ENCODE measurements at regions not wholly inside any gene's neighbourhood (a gene's known extent, or its start where the extent isn't known, plus 50 kb on each side); places are given as distances from the start of the nearest gene placed in this dataset.

DNA sequence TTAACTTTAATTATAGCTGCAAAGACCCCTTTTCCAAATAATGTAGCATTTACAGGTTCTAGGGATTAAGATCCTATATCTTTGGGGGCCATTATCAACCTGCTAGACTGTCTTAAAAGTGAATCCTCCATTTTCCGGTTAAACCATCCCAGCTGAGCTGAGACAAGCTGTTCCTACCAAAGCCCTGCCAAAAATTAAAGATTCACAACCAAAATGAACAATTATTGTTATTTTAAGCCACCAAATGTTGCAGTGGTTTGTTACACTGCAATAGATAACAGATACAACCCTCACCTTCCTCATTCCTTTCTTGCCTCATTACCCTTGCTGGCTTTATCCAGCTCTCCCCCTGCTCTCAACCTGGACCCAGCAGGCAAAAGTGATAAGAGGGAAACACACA is 343.4 kb downstream of the CDK5RAP2 start:
- Histone ChIP-seq H3K4me2 (ENCODE audit: low read length) (no peak overlapping the region), H3K9ac (ENCODE audit: low read length) (no peak overlapping the region), H3K4me3 (replicated peaks in 1 of 2; ENCODE audit: low read depth in 1 of 2, low read length in 2 of 2) (no peak overlapping the region), H4K20me1 (ENCODE audit: insufficient read depth) (no peaks in the 10 kb centered on the region), H3K27me3 (ENCODE audit: insufficient read depth, low read length) (peaks cover 21% of the 10 kb centered on the region), H3K79me2 (ENCODE audit: insufficient read depth, low read length) (no peaks in the 10 kb centered on the region), H2AFZ (ENCODE audit: low read depth, low read length, poor library complexity, severe bottlenecking) (no peak overlapping the region), H3K9me2 (ENCODE audit: insufficient read depth) (no peaks in the 10 kb centered on the region), H3K4me1 (ENCODE audit: control insufficient read depth in 1 of 2, insufficient read depth in 2 of 2, low read length in 2 of 2) (no peaks in the 10 kb centered on the region), H3K27ac (ENCODE audit: low read depth, low read length) (no peak overlapping the region), H3K9me3 (ENCODE audit: control insufficient read depth in 1 of 2, insufficient read depth in 1 of 2, low read depth in 1 of 2, low read length in 2 of 2) (no peaks in the 10 kb centered on the region), H3K36me3 (ENCODE audit: control insufficient read depth in 1 of 2, insufficient read depth in 2 of 2, low read length in 2 of 2) (no peaks in the 10 kb centered on the region)
- ChIA-PET CTCF (no interaction called here), POLR2A (no interaction called here), RAD21 (ENCODE audit: low non-redundant PET in 1 of 2, low total read pairs in 2 of 2, uncharacterized antibody in 2 of 2, unreplicated experiment in 2 of 2) (no interaction called here)
- no peak for TF ChIP-seq EGR1 (IDR thresholded peaks at IDR 0.05; ENCODE audit: low read depth)
- TF ChIP-seq SIN3A (IDR thresholded peaks at IDR 0.05; ENCODE audit: low read depth) = no peak
- TF ChIP-seq ELF1 (IDR thresholded peaks at IDR 0.05; ENCODE audit: borderline replicate concordance, low read depth) = no peak
- TF ChIP-seq RAD21 (IDR thresholded peaks at IDR 0.05; ENCODE audit: low read depth) = no peak
- no peak for TF ChIP-seq CBX3 (IDR thresholded peaks at IDR 0.05; ENCODE audit: low read depth)
- TF ChIP-seq ZFX (IDR thresholded peaks at IDR 0.05) = no peak
- no peak for TF ChIP-seq POLR2AphosphoS5 (IDR thresholded peaks at IDR 0.05; ENCODE audit: low read depth, low read length)
- no peak for TF ChIP-seq EZH2 (IDR thresholded peaks at IDR 0.05)
- no peak for TF ChIP-seq JUND (IDR thresholded peaks at IDR 0.05)
- no peak for TF ChIP-seq ZBTB33 (IDR thresholded peaks at IDR 0.05; ENCODE audit: extremely low read depth, insufficient replicate concordance, low read length)
- no peak for TF ChIP-seq SP1 (IDR thresholded peaks at IDR 0.05; ENCODE audit: low read depth)
- no peak for TF ChIP-seq POLR2A (IDR thresholded peaks at IDR 0.05; ENCODE audit: borderline replicate concordance, extremely low read depth, insufficient read depth, insufficient read length)
- TF ChIP-seq, protein P1, sequence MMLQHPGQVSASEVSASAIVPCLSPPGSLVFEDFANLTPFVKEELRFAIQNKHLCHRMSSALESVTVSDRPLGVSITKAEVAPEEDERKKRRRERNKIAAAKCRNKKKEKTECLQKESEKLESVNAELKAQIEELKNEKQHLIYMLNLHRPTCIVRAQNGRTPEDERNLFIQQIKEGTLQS (IDR thresholded peaks at IDR 0.05) = no peak
- TF ChIP-seq FOSL1 (IDR thresholded peaks at IDR 0.05; ENCODE audit: low read depth) = no peak
- TF ChIP-seq REST (IDR thresholded peaks at IDR 0.05; ENCODE audit: low read depth) = no peak
- no peak for TF ChIP-seq EZH2phosphoT487 (IDR thresholded peaks at IDR 0.05; ENCODE audit: borderline replicate concordance)
- TF ChIP-seq TCF7L2 (IDR thresholded peaks at IDR 0.05; ENCODE audit: borderline replicate concordance, extremely low read depth, insufficient read depth, insufficient read length) = no peak
- TF ChIP-seq CTCF (IDR thresholded peaks at IDR 0.05 in 2 of 3, conservative IDR thresholded peaks at IDR 0.05 in 1 of 3; ENCODE audit: borderline replicate concordance in 1 of 3, insufficient read depth in 1 of 3, low read depth in 2 of 3, low read length in 2 of 3) = no peak
- TF ChIP-seq, protein P2, sequence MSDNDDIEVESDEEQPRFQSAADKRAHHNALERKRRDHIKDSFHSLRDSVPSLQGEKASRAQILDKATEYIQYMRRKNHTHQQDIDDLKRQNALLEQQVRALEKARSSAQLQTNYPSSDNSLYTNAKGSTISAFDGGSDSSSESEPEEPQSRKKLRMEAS (IDR thresholded peaks at IDR 0.05) = no peak
- no peak for TF ChIP-seq SRF (IDR thresholded peaks at IDR 0.05; ENCODE audit: low read depth)
- intact Hi-C loops (cut with micrococcal nuclease) = no loop called here
- DNase-seq (ENCODE audit: low read depth, low spot score) (no peak), ATAC-seq (no peak)
- BruUV-seq (replicated peaks) = no TSS peak

Measured in HCT116 (cell line).